H1 (cell line): ENCODE measurements at regions not wholly inside any gene's neighbourhood (a gene's known extent, or its start where the extent isn't known, plus 50 kb on each side); places are given as distances from the start of the nearest gene placed in this dataset.
A peak's percentile ranks its signal among the peaks of the same experiment; 100 is the strongest.

Experiments
- ASH2L ChIP-seq: fragments of 200-600, 300-600 bp; sonication (generic); IDR thresholded peaks from one replicate; pipeline ENCODE4 v1.7.1; 2017; ENCODE audit warnings: low read length
- BACH1 ChIP-seq: IDR thresholded peaks from 2 replicates; pipeline ENCODE4 v1.6.1; 2012; ENCODE audit warnings: low read length, improper control_type of control experiment
- CBX8 ChIP-seq: fragments of 300-800, 300-1000 bp; sonication (generic); IDR thresholded peaks from 2 replicates; pipeline ENCODE4 v1.7.1; 2016; ENCODE audit warnings: low read depth, low read length, borderline replicate concordance
- CREB1 ChIP-seq: IDR thresholded peaks from 2 replicates; pipeline ENCODE4 v1.6.1; 2012; ENCODE audit warnings: inconsistent platforms
- CTBP2 ChIP-seq: IDR thresholded peaks from 2 replicates; pipeline ENCODE4 v1.7.0; 2011; ENCODE audit warnings: borderline replicate concordance, mild to moderate bottlenecking, moderate library complexity, mixed read lengths, low read length; ENCODE audit not compliant: insufficient read depth, insufficient read length
- GABPA ChIP-seq: IDR thresholded peaks from 2 replicates; pipeline ENCODE4 v1.6.1; 2011; ENCODE audit warnings: mild to moderate bottlenecking, low read length, moderate library complexity, borderline replicate concordance; ENCODE audit not compliant: insufficient read depth
- KDM4A ChIP-seq: IDR thresholded peaks from one replicate; pipeline ENCODE4 v1.7.1; 2012; ENCODE audit warnings: low read depth, mild to moderate bottlenecking, moderate library complexity, low read length, inconsistent platforms; ENCODE audit not compliant: severe bottlenecking
- KDM5A ChIP-seq: fragments of 200-600 bp; IDR thresholded peaks from 2 replicates; pipeline ENCODE4 v1.7.1; 2012; ENCODE audit warnings: mild to moderate bottlenecking, low read length, inconsistent platforms, mixed read lengths
- NANOG ChIP-seq: IDR thresholded peaks from 2 replicates; pipeline ENCODE4 v1.6.1; 2011; ENCODE audit warnings: low read length, low read depth, mild to moderate bottlenecking, inconsistent platforms; ENCODE audit not compliant: insufficient read depth, poor library complexity, severe bottlenecking
- PHF8 ChIP-seq: fragments of 200-600 bp; sonication (generic); conservative IDR thresholded peaks from 2 replicates; pipeline ENCODE4 v1.7.1; 2012; ENCODE audit warnings: low read depth, mild to moderate bottlenecking, inconsistent platforms, low read length, moderate library complexity
- POLR2A ChIP-seq, 2 experiments: IDR thresholded peaks; 1 replicate in 1 of 2; 2 replicates in 1 of 2; pipeline ENCODE4 v1.6.1; 2011; ENCODE audit warnings: low read depth in 2 of 2, low read length in 2 of 2, mild to moderate bottlenecking in 2 of 2; ENCODE audit errors: control extremely low read depth in 1 of 2
- RAD21 ChIP-seq, 2 experiments: IDR thresholded peaks in 1 of 2; conservative IDR thresholded peaks in 1 of 2; 2 replicates each; pipeline ENCODE4 v1.6.1; 2011; ENCODE audit warnings: low read depth in 2 of 2, low read length in 2 of 2, improper control_type of control experiment in 1 of 2, inconsistent platforms in 1 of 2, mild to moderate bottlenecking in 1 of 2, moderate library complexity in 1 of 2
- RNF2 ChIP-seq: fragments of 200-900, 300-1000 bp; sonication (generic); IDR thresholded peaks from 2 replicates; pipeline ENCODE4 v1.7.1; 2016; ENCODE audit warnings: borderline replicate concordance, low read depth, mild to moderate bottlenecking, antibody characterized with exemption, low read length; ENCODE audit not compliant: poor library complexity, severe bottlenecking; ENCODE audit errors: missing control alignments
- SIX5 ChIP-seq: IDR thresholded peaks from 2 replicates; pipeline ENCODE4 v1.6.1; 2011; ENCODE audit warnings: mild to moderate bottlenecking, low read depth, low read length

- TF ChIP-seq BACH1: peak; percentile 82
- TF ChIP-seq NANOG: no peak
- TF ChIP-seq CBX8: no peak
- TF ChIP-seq KDM5A: no peak
- no peak for TF ChIP-seq RAD21 (IDR thresholded peaks at IDR 0.05 in 1 of 2, conservative IDR thresholded peaks at IDR 0.05 in 1 of 2; ENCODE audit: low read depth in 2 of 2, low read length in 2 of 2)
- no peak for TF ChIP-seq KDM4A
- TF ChIP-seq RNF2: no peak
- TF ChIP-seq CTBP2: no peak
- no peak for TF ChIP-seq PHF8
- TF ChIP-seq SIX5: no peak
- no peak for TF ChIP-seq GABPA
- TF ChIP-seq CREB1: no peak
- no peak for TF ChIP-seq ASH2L
- no peak for TF ChIP-seq POLR2A (IDR thresholded peaks at IDR 0.05; ENCODE audit: control extremely low read depth in 1 of 2, low read depth in 2 of 2, low read length in 2 of 2)
Observed at GRCh38 chr2:55111570-55112228, 61.4 kb upstream of the RTN4 start (continued).
